GM20431 (cell line): ENCODE measurements at regions not wholly inside any gene's neighbourhood (a gene's known extent, or its start where the extent isn't known, plus 50 kb on each side); places are given as distances from the start of the nearest gene placed in this dataset.

Source experiments
- in situ Hi-C: fragments of 300-500 bp; cut with MseI, MboI; formaldehyde crosslinking; loops from one replicate; pipeline ENCODE4 v1.15.0; 2020; ENCODE audit warnings: low sequenced_read_pairs; ENCODE audit not compliant: unreplicated experiment

GRCh38 chr16:73308771-73309170 lies 260.8 kb upstream of the ZFHX3 start:
- in situ Hi-C loops = no loop called here

GRCh38 chr16:73306901-73307413 lies 259.0 kb upstream of the ZFHX3 start:
- in situ Hi-C loops = no loop called here

GRCh38 chr16:73304008-73304774 lies 256.3 kb upstream of the ZFHX3 start:
- in situ Hi-C loops = no loop called here

- in situ Hi-C loops = no loop called here
Measured at GRCh38 chr16:73302942-73303341, 255.0 kb upstream of the ZFHX3 start.

GRCh38 chr16:73301984-73302383 lies 254.1 kb upstream of the ZFHX3 start:
- in situ Hi-C loops = no loop called here

GRCh38 chr16:73299346-73299745 lies 251.4 kb upstream of the ZFHX3 start:
- in situ Hi-C loops = no loop called here

- in situ Hi-C loops = no loop called here
Measured at GRCh38 chr16:73298562-73298961, 250.6 kb upstream of the ZFHX3 start.

- in situ Hi-C loops = no loop called here
Measured at GRCh38 chr16:73290258-73290657, 242.3 kb upstream of the ZFHX3 start.

GRCh38 chr16:73289232-73289631 lies 241.3 kb upstream of the ZFHX3 start:
- in situ Hi-C loops = no loop called here

- in situ Hi-C loops = no loop called here
Measured at GRCh38 chr16:73288520-73288919, 240.6 kb upstream of the ZFHX3 start.

GRCh38 chr16:73287859-73288405 lies 240.0 kb upstream of the ZFHX3 start:
- in situ Hi-C loops = no loop called here

- in situ Hi-C loops = no loop called here
Measured at GRCh38 chr16:73286346-73287267, 238.7 kb upstream of the ZFHX3 start.

GRCh38 chr16:73285436-73286201 lies 237.7 kb upstream of the ZFHX3 start:
- in situ Hi-C loops = no loop called here

GRCh38 chr16:73280388-73280787 lies 232.5 kb upstream of the ZFHX3 start:
- in situ Hi-C loops = no loop called here

- in situ Hi-C loops = no loop called here
Measured at GRCh38 chr16:73279451-73279850, 231.5 kb upstream of the ZFHX3 start.

GRCh38 chr16:73277071-73277470 lies 229.1 kb upstream of the ZFHX3 start:
- in situ Hi-C loops = no loop called here

- in situ Hi-C loops = no loop called here
Measured at GRCh38 chr16:73275448-73275847, 227.5 kb upstream of the ZFHX3 start.

GRCh38 chr16:73275024-73275423 lies 227.1 kb upstream of the ZFHX3 start:
- in situ Hi-C loops = no loop called here

GRCh38 chr16:73274140-73274539 lies 226.2 kb upstream of the ZFHX3 start:
- in situ Hi-C loops = no loop called here

- in situ Hi-C loops = no loop called here
Measured at GRCh38 chr16:73268366-73268993, 220.6 kb upstream of the ZFHX3 start.
